Esophagus squamous epithelium (tissue), 4 donors: ENCODE measurements at regions not wholly inside any gene's neighbourhood (a gene's known extent, or its start where the extent isn't known, plus 50 kb on each side); places are given as distances from the start of the nearest gene placed in this dataset.

Experiments used
- POLR2A ChIP-seq, 4 donors: fragments of 450-650 bp; IDR thresholded peaks; one replicate each; pipeline ENCODE4 v1.6.1; 2017; ENCODE audit warnings: antibody characterized with exemption in 4 of 4, mild to moderate bottlenecking in 4 of 4, moderate library complexity in 3 of 4
- TF ChIP-seq, protein P1 (sequence below), 6 experiments: fragments of 450-650 bp in 4 of 6; fragments of 200-600 bp in 2 of 6; sonication (generic) in 2 of 6; IDR thresholded peaks; one replicate each; pipeline ENCODE4 v1.5.1; 2016 to 2019; ENCODE audit warnings: antibody characterized with exemption in 6 of 6, mild to moderate bottlenecking in 4 of 6, moderate library complexity in 4 of 6

DNA sequence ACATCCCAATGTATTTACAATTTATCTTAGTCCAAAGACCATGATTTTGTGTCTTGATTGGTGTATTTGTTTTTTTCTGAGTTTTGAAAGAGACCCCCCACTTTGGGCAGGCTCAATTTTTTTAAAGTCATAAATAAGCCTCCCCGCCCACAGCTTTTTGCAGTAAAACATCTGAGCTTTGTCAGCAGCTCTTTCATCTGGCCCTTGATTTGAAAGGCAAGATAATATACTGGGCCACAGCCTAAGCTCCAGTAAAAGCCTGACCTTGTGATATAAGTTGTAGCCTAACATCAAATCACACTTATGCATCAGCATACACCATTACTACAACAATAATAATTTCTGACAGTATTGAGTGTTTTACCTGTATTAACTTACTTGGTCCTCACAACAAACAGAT is 51.3 kb upstream of the SERTAD2 start:
- TF ChIP-seq, protein P1, sequence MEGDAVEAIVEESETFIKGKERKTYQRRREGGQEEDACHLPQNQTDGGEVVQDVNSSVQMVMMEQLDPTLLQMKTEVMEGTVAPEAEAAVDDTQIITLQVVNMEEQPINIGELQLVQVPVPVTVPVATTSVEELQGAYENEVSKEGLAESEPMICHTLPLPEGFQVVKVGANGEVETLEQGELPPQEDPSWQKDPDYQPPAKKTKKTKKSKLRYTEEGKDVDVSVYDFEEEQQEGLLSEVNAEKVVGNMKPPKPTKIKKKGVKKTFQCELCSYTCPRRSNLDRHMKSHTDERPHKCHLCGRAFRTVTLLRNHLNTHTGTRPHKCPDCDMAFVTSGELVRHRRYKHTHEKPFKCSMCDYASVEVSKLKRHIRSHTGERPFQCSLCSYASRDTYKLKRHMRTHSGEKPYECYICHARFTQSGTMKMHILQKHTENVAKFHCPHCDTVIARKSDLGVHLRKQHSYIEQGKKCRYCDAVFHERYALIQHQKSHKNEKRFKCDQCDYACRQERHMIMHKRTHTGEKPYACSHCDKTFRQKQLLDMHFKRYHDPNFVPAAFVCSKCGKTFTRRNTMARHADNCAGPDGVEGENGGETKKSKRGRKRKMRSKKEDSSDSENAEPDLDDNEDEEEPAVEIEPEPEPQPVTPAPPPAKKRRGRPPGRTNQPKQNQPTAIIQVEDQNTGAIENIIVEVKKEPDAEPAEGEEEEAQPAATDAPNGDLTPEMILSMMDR (IDR thresholded peaks at IDR 0.05) = no peak
- no peak for TF ChIP-seq POLR2A (IDR thresholded peaks at IDR 0.05)
